ENCODE measurements at regions not wholly inside any gene's neighbourhood (a gene's known extent, or its start where the extent isn't known, plus 50 kb on each side); places are given as distances from the start of the nearest gene placed in this dataset.
"Not testable (repeated sequence)": the region's sequence is repeated elsewhere in the genome, so short reads cannot be mapped to it uniquely, and the experiment has no call there.

GRCh38 chr13:86253497-86253896 is 454.3 kb upstream of the SLITRK6 start:
- not testable (repeated sequence) for DNase-seq (ENCODE audit: low spot score)

DNA sequence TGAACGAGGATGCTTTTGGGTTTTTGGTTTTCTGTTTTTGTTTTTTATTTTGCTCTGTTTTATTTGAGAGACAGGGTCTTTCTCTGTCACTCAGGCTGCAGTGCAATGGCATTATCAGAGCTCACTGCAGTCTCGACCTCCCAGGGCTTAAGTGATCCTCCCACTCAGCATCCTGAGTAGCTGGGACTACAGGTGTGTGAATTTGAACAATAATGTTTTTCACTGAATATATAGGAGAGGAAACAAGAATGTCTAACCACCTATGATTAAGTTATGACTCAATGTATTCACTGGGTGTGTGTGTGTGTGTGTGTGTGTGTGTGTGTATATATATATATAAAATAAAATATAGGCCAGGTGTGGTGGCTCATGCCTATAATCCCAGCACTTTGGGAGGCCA is 456.6 kb upstream of the SLITRK6 start:
- DNase-seq (ENCODE audit: low spot score) = not testable (repeated sequence)

DNA sequence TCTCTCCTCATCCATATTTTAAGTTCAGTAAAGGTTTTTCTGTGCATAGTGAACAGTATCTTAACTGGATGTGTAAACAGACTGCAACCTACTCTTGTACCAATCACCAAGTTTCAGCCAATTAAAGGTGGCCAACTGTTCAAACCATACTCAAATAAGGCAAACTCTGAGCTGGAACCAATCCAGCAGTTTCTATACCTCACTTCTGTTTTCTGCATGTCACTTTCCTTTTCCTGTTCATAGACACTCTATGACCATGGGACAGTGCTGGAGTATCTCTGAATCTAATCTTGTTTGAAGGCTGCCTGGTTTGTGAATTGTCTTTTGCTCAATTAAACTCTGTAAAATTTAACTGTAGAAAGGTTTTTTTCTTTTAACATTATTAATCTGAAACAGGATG is 470.3 kb upstream of the SLITRK6 start:
- DNase-seq (ENCODE audit: low spot score) = no peak

DNA sequence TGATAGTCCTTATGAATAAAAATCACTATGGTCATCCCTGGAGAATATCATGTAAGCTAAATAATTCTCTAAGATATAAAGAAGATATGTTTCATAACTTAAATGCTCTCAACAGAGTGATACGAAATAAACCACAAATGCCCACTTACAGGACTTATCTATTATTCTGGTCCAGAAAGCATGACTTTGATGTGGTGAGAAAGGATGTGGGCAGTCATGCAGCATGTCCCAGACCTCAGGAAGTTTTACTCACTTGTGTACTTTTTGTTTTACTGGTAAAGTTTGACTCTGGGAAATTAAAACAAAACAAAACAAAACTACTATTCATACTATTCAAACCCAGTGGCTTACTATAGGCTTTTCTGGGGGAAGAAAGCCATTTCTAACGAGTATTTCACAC is 483.2 kb upstream of the SLITRK6 start:
- no peak for DNase-seq (ENCODE audit: low spot score)

DNA sequence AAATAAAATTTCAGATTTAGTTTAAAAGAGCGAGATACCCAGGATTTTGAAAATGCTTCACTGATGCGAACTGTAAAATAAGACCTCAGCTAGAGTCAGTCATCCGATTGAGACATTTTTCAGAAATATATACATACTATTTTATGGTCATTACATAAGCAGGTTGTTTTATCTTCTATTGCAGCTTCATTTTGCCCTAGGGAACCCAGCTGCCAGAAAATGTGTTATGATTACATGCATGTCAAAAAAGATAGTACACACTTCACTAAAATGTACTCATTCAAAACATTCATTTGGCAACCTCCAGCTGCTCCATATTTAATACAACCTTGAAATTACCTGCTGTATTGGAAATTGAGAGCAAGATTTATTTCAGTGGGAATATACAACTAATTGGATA is 483.8 kb upstream of the SLITRK6 start:
- DNase-seq (ENCODE audit: low spot score) = no peak

- no peak for DNase-seq (ENCODE audit: low spot score)
Observed at GRCh38 chr13:86298725-86299124, 499.5 kb upstream of the SLITRK6 start.

DNA sequence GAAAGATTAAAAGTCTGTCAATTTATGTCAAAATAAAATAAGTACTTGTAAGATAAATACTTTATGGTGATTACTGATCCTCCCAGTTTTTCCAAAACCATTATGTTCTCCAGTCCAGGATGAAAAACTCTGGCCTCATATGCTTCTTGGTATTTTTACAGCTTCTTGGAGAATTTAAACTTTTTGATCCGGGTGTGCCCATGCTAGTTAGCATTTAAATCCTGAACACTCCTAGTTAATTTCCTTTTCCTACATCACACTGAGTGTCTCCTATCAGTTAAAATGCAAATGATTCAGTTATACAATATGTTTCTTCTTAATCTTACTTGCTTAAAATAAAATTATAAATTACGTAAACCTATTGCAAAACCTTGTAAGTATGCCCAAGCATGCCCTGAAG is 499.9 kb upstream of the SLITRK6 start:
- DNase-seq (ENCODE audit: low spot score) = no peak

GRCh38 chr13:86309881-86310280 is 510.7 kb upstream of the SLITRK6 start:
- DNase-seq (ENCODE audit: low spot score) = no peak

DNA sequence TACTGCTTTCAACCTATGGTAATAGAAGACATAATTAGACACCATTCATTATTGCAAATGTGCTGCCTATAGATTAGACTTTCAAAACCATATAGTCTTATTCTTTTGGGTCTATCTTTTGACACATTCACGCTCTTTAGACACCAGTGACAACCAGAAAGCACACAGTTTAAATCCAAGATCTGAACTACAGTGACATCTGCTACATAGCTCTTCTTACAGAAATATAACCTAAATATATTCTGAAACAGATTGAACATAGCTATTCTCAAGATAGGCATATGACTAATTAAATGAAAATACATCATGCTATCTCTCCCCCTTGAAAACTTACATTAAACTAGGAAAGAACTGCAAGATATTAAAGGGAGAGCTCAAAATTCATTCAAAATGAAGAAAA is 514.2 kb upstream of the SLITRK6 start:
- DNase-seq (ENCODE audit: low spot score) = no peak

- DNase-seq (ENCODE audit: low spot score) = no peak
Observed at GRCh38 chr13:86318450-86318849, 519.2 kb upstream of the SLITRK6 start.

DNA sequence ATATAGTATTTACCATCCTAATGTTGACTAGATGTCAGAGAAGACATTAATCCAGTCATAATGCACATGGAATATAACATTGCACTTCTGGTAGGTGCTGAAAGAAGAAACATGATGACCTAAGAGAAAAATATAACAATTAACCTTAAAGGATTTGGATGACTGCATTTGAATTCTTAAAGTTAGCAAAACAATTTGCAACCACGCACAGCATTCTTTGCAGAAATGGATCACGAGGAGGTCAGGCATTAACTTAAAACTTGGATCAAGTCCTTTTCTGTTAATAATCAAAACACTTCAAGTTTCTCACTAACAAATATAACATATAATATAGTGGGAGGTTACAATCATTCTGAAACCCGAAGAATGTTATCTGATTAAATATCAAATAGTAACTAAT is 525.0 kb upstream of the SLITRK6 start:
- no peak for DNase-seq (ENCODE audit: low spot score)

DNA sequence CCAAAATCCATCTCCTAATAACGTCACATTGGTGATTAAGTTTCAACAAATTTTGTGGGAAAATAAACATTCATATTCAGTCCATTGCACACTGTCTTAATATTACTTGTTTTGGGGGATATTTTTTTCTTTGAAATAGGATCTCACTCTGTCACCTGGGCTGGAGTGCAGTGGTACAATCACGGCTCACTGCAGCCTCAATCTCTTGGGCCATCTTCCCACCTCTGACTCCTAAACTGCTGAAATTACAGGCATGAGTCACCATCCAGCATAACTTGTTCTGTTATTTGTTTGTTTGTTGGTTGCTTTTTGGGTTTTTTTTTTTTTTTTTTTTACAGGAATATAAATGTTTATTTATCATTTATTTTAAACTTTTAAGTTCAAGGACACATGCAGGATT is 556.1 kb upstream of the SLITRK6 start:
- DNase-seq (ENCODE audit: low spot score) = no peak

DNA sequence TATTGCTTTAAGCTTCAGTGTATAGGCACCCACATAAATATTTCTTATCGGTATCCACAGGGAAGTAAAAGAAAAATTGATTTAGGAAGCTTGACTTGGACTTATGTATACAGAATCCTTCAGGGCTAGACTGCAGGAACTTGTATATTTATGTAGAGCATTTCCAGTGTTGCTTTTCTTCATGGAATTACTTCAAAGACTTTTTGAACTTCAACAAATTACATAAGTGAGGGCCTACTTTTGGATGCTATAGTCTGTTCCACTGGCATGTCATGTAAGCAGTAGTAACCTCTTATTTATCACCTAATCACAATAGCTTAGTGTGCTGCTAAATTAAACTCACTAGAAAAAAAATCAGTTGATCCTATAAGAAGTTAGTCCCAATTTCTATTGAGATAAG is 557.9 kb upstream of the SLITRK6 start:
- no peak for DNase-seq (ENCODE audit: low spot score)

DNA sequence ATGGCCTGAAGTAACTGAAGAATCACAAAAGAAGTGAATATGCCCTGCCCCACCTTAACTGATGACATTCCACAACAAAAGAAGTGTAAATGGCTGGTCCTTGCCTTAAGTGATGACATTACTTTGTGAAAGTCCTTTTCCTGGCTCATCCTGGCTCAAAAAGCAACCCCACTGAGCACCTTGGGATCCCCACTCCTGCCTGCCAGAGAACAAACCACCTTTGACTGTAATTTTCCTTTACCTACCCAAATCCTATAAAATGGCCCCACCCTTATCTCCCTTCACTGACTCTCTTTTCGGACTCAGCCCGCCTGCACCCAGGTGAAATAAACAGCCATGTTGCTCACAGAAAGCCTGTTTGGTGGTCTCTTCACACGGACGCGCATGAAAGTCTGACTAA is 564.5 kb upstream of the SLITRK6 start:
- DNase-seq (ENCODE audit: low spot score) = not testable (repeated sequence)

- DNase-seq (ENCODE audit: low spot score) = no peak
Observed at GRCh38 chr13:86368924-86369323, 569.7 kb upstream of the SLITRK6 start.

GRCh38 chr13:86377451-86377850 is 578.2 kb upstream of the SLITRK6 start:
- DNase-seq (ENCODE audit: low spot score) = no peak

GRCh38 chr13:86378628-86379027 is 579.4 kb upstream of the SLITRK6 start:
- no peak for DNase-seq (ENCODE audit: low spot score)

- no peak for DNase-seq (ENCODE audit: low spot score)
Observed at GRCh38 chr13:86383151-86383550, 583.9 kb upstream of the SLITRK6 start.

GRCh38 chr13:86383561-86383960 is 584.3 kb upstream of the SLITRK6 start:
- DNase-seq (ENCODE audit: low spot score) = no peak

DNA sequence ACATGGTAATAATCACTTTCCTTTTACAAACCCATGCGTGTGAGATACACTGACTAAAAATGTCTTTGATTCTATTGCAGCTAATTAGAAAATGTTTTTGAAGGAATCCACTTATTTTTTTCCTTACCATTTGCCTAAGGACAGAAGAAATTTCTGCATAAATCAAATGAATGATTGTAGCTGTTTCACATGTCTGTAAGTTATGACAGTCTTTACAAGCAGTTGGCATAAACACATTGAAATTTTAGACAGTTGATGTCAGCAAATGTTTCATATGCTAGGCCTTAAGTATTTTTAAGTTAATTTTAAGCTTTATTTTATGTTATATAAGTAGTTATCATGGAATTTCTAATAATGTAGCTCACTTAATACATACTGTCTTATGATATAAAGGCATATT is 598.4 kb upstream of the SLITRK6 start:
- DNase-seq (ENCODE audit: low spot score) = no peak

- DNase-seq (ENCODE audit: low spot score) = no peak
Observed at GRCh38 chr13:86399572-86399971, 600.4 kb upstream of the SLITRK6 start.

- no peak for DNase-seq (ENCODE audit: low spot score)
Observed at GRCh38 chr13:86402500-86402899, 603.3 kb upstream of the SLITRK6 start.

GRCh38 chr13:86403181-86403580 is 604.0 kb upstream of the SLITRK6 start:
- DNase-seq (ENCODE audit: low spot score) = no peak

DNA sequence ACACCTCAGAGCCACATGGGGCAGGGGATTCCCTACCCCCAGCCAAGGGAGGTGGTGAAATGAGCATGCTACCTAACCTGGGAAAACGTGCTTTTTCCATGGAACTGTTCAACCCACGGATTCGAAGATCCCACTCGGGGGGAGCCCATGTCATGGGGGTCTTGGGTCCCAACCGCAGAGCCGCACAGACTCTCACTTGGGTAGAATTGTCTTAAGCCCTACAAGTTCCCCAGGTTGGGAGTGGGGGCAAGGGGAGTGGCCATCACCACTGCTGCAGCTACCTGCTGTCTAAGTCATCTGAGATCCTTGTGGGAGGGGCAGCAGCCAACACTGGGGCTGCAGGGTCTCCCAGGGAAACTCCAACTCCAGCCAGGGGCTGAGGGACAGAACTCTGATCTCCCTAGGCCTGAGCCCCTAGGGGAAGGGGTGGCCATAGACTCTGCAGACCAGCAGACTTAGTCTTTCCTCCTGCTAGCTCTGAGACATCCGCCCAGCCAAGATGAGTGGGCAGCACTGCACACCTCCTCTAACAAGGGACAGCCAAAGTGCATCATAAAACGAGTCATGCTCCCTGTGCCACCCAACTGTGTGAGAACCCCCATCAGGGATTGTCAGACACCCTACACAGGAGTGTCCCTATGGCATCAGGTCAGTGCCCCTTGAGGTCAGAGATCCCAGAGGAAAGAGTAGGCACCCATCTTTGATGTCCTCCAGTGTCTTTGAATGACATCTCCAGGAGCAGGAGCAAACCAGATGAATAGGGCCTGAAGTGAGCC is 610.4 kb upstream of the SLITRK6 start:
- DNase-seq (ENCODE audit: low spot score) = no peak

Measured in hematopoietic multipotent progenitor cell treated with erythropoietin and hydrocortisone succinate and interleukin-3 and kit ligand, for 15 days (in vitro differentiated cells).